HepG2 (cell line): ENCODE measurements at regions not wholly inside any gene's neighbourhood (a gene's known extent, or its start where the extent isn't known, plus 50 kb on each side); places are given as distances from the start of the nearest gene placed in this dataset.

Experiments
- ATAC-seq: fragments of 200-7000 bp; cut with Tn5 transposase; 3 replicates; pipeline ENCODE4 v1.9.1; 2020; ENCODE audit warnings: mild to moderate bottlenecking, moderate library complexity
- BruUV-seq: library from RNA; stranded (reverse); fragments of 400-500 nt; replicated peaks from 2 replicates; lab custom pipeline; 2021; lab: Mats Ljungman, UMichigan
- CTCF ChIA-PET: fragments of 300-600 bp; formaldehyde crosslinking; extraction: SDS; loops from one replicate; lab custom pipeline; 2021; ENCODE audit warnings: low total read pairs, inconsistent platforms, low intra/inter-chr PET ratio; lab: Yijun Ruan, JAX
- POLR2A ChIA-PET: fragments of 350-600 bp; sonication (Branson Sonifier 250); formaldehyde crosslinking; loops from one replicate; lab custom pipeline; 2020; ENCODE audit warnings: antibody characterized with exemption, inconsistent platforms; lab: Yijun Ruan, JAX
- DNase-seq: peaks from one replicate; pipeline ENCODE4 v3.0.0-alpha.2; 2015; ENCODE audit warnings: low spot score
- FAIRE-seq: peaks from 3 replicates; lab custom pipeline; 2011; peaks lifted over from hg19 to GRCh38; lab: Jason Lieb, UNC
- H2AFZ ChIP-seq: one replicate; pipeline ENCODE4 v1.6.1; 2011; ENCODE audit warnings: low read length, inconsistent platforms
- H3K27ac ChIP-seq: fragments of 300-600 bp; 3 replicates; pipeline ENCODE4 v1.8.0; 2011; ENCODE audit warnings: mixed run types, mild to moderate bottlenecking, mixed read lengths, low read length, inconsistent platforms; ENCODE audit not compliant: insufficient read depth; ENCODE audit errors: extremely low read length
- H3K27me3 ChIP-seq, 2 experiments: fragments of 200-600 bp in 1 of 2; 2 replicates in 1 of 2; 3 replicates in 1 of 2; pipeline versions ENCODE4 v1.6.0 to v1.8.0; 2011; ENCODE audit warnings: low read length in 2 of 2, mild to moderate bottlenecking in 2 of 2, moderate library complexity in 2 of 2, inconsistent platforms in 1 of 2; ENCODE audit not compliant: insufficient read depth in 2 of 2, control insufficient read depth in 1 of 2
- H3K36me3 ChIP-seq, 2 experiments: fragments of 200-600 bp in 1 of 2; replicated peaks in 1 of 2; 2 replicates in 1 of 2; 3 replicates in 1 of 2; pipeline versions ENCODE4 v1.5.1 to v1.8.0; 2011; ENCODE audit warnings: low read length in 2 of 2, inconsistent platforms in 1 of 2; ENCODE audit not compliant: insufficient read depth in 2 of 2, control insufficient read depth in 1 of 2
- H3K4me1 ChIP-seq: 2 replicates; pipeline ENCODE4 v1.5.1; 2012; ENCODE audit warnings: low read length, inconsistent platforms; ENCODE audit not compliant: insufficient read depth
- H3K4me2 ChIP-seq: 2 replicates; pipeline ENCODE4 v1.6.0; 2011; ENCODE audit warnings: low read depth, low read length, inconsistent platforms
- H3K4me3 ChIP-seq, 3 experiments: fragments of 200-600 bp in 1 of 3; sonication (generic), shearing (Covaris generic) in 1 of 3; replicated peaks in 1 of 3; 2 replicates each; pipeline ENCODE4 v1.5.1; 2011 to 2016; ENCODE audit warnings: low read length in 3 of 3, inconsistent platforms in 2 of 3, low read depth in 2 of 3, mild to moderate bottlenecking in 2 of 3, control low read depth in 1 of 3, mixed read lengths in 1 of 3; ENCODE audit not compliant: insufficient read depth in 1 of 3
- H3K79me2 ChIP-seq: one replicate; pipeline ENCODE4 v1.6.1; 2011; ENCODE audit warnings: low read length, inconsistent platforms; ENCODE audit not compliant: insufficient read depth
- H3K9ac ChIP-seq: 2 replicates; pipeline ENCODE4 v1.6.0; 2011; ENCODE audit warnings: mild to moderate bottlenecking, low read depth, low read length, inconsistent platforms; ENCODE audit not compliant: insufficient read depth
- H3K9me3 ChIP-seq: 2 replicates; pipeline ENCODE4 v1.5.1; 2012; ENCODE audit warnings: mild to moderate bottlenecking, low read length
- H4K20me1 ChIP-seq: 2 replicates; pipeline ENCODE4 v1.6.0; 2011; ENCODE audit warnings: inconsistent platforms, mild to moderate bottlenecking, low read length, moderate library complexity; ENCODE audit not compliant: insufficient read depth
- HDAC1 ChIP-seq: sonication (generic); formaldehyde crosslinking; IDR thresholded peaks from 2 replicates; pipeline ENCODE4 v1.5.1; 2020; ENCODE audit warnings: mild to moderate bottlenecking, missing genetic modification reagents
- HMG20B ChIP-seq: conservative IDR thresholded peaks from 2 replicates; pipeline ENCODE4 v1.6.1; 2016; ENCODE audit warnings: missing genetic modification reagents, missing compliant biosample characterization
- HNF4G ChIP-seq, 2 experiments: sonication (generic) in 1 of 2; formaldehyde crosslinking in 1 of 2; IDR thresholded peaks; 2 replicates each; pipeline versions ENCODE4 v1.4.0 to v1.6.1; 2011 to 2020; ENCODE audit warnings: borderline replicate concordance in 2 of 2, low read depth in 2 of 2, mild to moderate bottlenecking in 2 of 2, low read length in 1 of 2, missing genetic modification reagents in 1 of 2, moderate library complexity in 1 of 2
- HNRNPH1 ChIP-seq: fragments of 200-400 bp; formaldehyde crosslinking; optimal IDR thresholded peaks from 2 replicates; pipeline ENCODE3; 2017; ENCODE audit warnings: mild to moderate bottlenecking, low read depth, low read length
- NBN ChIP-seq: fragments of 450-650 bp; conservative IDR thresholded peaks from 2 replicates; pipeline ENCODE4 v1.6.1; 2017
- REPIN1 ChIP-seq: sonication (generic); formaldehyde crosslinking; IDR thresholded peaks from 2 replicates; pipeline ENCODE4 v1.8.0; 2022; ENCODE audit warnings: missing genetic modification reagents, low read depth, mild to moderate bottlenecking, borderline replicate concordance
- RXRB ChIP-seq: IDR thresholded peaks from 2 replicates; pipeline ENCODE4 v1.6.1; 2016; ENCODE audit warnings: borderline replicate concordance, missing genetic modification reagents, missing compliant biosample characterization
- ZFP82 ChIP-seq: sonication (generic); formaldehyde crosslinking; IDR thresholded peaks from 2 replicates; pipeline ENCODE4 v1.5.1; 2020; ENCODE audit warnings: mild to moderate bottlenecking, missing genetic modification reagents, borderline replicate concordance
- ZKSCAN5 ChIP-seq: sonication (generic); formaldehyde crosslinking; IDR thresholded peaks from 2 replicates; pipeline ENCODE4 v1.5.1; 2020; ENCODE audit warnings: mild to moderate bottlenecking, missing genetic modification reagents
- ZNF138 ChIP-seq: sonication (generic); formaldehyde crosslinking; IDR thresholded peaks from 2 replicates; pipeline ENCODE4 v1.5.0; 2020; ENCODE audit warnings: mild to moderate bottlenecking, low read depth, missing genetic modification reagents
- ZSCAN20 ChIP-seq: sonication (generic); formaldehyde crosslinking; IDR thresholded peaks from 2 replicates; pipeline ENCODE4 v1.4.0; 2020; ENCODE audit warnings: missing genetic modification reagents, mild to moderate bottlenecking, borderline replicate concordance
- WGBS: methylation state at CpG from one replicate; pipeline ENCODE4 v1.1.6; 2017; ENCODE audit warnings: low lambda C conversion rate; 5-methylcytosine and 5-hydroxymethylcytosine counted together
- in situ Hi-C: cut with HindIII; loops from 2 replicates; pipeline ENCODE4 v1.10.0; 2017; ENCODE audit warnings: low pct_unique_long_range_greater_than_20kb; ENCODE audit not compliant: extremely low pct_ligation_motif_present
- intact Hi-C: fragments of 100-400 bp; cut with micrococcal nuclease; formaldehyde crosslinking; loops from one replicate; pipeline ENCODE4 v1.10.0; 2022; ENCODE audit not compliant: unreplicated experiment
- TF ChIP-seq, protein P1 (sequence below): sonication (generic); formaldehyde crosslinking; IDR thresholded peaks from 2 replicates; pipeline ENCODE4 v1.4.0; 2020; ENCODE audit warnings: mild to moderate bottlenecking, missing genetic modification reagents
- TF ChIP-seq, protein P2 (sequence below): IDR thresholded peaks from 2 replicates; pipeline ENCODE4 v1.6.1; 2018; ENCODE audit warnings: missing genetic modification reagents, mild to moderate bottlenecking, missing compliant biosample characterization
- TF ChIP-seq, protein P3 (sequence below): sonication (generic); formaldehyde crosslinking; IDR thresholded peaks from 2 replicates; pipeline ENCODE4 v1.4.0; 2020; ENCODE audit warnings: low read depth, missing genetic modification reagents

DNA sequence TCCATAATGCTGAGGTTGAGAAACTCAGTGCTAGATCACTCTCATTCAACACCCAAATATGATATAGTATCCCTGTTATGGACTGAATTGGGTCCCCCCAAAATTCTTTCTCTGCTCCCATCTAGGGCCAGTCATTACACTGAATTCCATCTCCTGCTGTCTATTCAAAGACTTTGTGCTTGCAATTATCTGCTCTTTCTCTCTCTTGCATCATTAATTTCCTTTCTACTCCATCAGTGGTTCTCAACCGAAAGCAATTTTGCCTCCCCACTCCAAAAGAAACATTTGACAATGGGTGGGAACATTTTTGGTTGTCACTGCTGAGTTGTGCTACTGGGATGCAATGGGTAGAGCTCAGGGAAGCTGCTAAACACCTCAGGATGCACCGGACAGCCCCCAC is 271.5 kb upstream of the CDYL start (continued):
- no peak for TF ChIP-seq RXRB (CRISPR knock-in tag)
- TF ChIP-seq, protein P1, sequence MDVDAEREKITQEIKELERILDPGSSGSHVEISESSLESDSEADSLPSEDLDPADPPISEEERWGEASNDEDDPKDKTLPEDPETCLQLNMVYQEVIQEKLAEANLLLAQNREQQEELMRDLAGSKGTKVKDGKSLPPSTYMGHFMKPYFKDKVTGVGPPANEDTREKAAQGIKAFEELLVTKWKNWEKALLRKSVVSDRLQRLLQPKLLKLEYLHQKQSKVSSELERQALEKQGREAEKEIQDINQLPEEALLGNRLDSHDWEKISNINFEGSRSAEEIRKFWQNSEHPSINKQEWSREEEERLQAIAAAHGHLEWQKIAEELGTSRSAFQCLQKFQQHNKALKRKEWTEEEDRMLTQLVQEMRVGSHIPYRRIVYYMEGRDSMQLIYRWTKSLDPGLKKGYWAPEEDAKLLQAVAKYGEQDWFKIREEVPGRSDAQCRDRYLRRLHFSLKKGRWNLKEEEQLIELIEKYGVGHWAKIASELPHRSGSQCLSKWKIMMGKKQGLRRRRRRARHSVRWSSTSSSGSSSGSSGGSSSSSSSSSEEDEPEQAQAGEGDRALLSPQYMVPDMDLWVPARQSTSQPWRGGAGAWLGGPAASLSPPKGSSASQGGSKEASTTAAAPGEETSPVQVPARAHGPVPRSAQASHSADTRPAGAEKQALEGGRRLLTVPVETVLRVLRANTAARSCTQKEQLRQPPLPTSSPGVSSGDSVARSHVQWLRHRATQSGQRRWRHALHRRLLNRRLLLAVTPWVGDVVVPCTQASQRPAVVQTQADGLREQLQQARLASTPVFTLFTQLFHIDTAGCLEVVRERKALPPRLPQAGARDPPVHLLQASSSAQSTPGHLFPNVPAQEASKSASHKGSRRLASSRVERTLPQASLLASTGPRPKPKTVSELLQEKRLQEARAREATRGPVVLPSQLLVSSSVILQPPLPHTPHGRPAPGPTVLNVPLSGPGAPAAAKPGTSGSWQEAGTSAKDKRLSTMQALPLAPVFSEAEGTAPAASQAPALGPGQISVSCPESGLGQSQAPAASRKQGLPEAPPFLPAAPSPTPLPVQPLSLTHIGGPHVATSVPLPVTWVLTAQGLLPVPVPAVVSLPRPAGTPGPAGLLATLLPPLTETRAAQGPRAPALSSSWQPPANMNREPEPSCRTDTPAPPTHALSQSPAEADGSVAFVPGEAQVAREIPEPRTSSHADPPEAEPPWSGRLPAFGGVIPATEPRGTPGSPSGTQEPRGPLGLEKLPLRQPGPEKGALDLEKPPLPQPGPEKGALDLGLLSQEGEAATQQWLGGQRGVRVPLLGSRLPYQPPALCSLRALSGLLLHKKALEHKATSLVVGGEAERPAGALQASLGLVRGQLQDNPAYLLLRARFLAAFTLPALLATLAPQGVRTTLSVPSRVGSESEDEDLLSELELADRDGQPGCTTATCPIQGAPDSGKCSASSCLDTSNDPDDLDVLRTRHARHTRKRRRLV (CRISPR knock-in tag), result no peak

DNA sequence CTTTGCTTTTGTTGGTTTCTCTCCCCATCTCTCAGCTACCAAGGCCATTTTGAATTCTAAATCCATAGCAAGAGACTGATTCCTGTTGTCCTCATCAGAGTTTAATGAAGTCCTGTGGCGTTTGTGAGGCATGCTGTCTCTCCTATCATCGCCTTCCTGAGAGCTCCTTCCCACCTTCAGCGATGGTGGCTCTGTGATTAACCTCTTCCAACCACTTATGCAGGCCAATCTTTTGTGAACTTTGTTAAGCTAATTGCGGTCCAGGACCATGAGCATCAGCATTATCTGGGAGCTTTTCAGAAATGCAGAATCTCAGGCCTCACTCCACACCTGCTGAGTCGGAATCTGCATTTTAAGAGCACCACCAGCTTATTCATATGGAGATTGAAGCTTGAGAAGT is 272.5 kb upstream of the CDYL start:
- H3K27me3 ChIP-seq, result no peaks in the 10 kb centered on the region
- H3K4me2 ChIP-seq, result no peak overlapping the region
- H3K27ac ChIP-seq, result no peak overlapping the region
- no peaks in the 10 kb centered on the region for H3K9me3 ChIP-seq
- intact Hi-C loops (no loop called here), in situ Hi-C loops (no loop called here)
- H2AFZ ChIP-seq, result no peak overlapping the region
- H3K9ac ChIP-seq, result no peak overlapping the region
- H3K4me3 ChIP-seq, result no peak overlapping the region
- no TSS peak for BruUV-seq
- H4K20me1 ChIP-seq, result no peaks in the 10 kb centered on the region
- WGBS, result 10% methylated on average over 5 of the region's 5 CpGs
- no peaks in the 10 kb centered on the region for H3K4me1 ChIP-seq
- CTCF ChIA-PET, result no interaction called here
- POLR2A ChIA-PET, result no interaction called here
- FAIRE-seq, result no peak
- no peaks in the 10 kb centered on the region for H3K79me2 ChIP-seq
- ATAC-seq, result no peak
- H3K36me3 ChIP-seq, result no peaks in the 10 kb centered on the region
- no peak for DNase-seq
- TF ChIP-seq HMG20B (CRISPR knock-in tag) (no peak), HNRNPH1 (no peak), ZFP82 (CRISPR knock-in tag) (no peak), HDAC1 (CRISPR knock-in tag) (no peak), ZKSCAN5 (CRISPR knock-in tag) (no peak), NBN (no peak), HNF4G (IDR thresholded peaks at IDR 0.05; ENCODE audit: borderline replicate concordance, low read depth, low read length) (no peak), HNF4G (CRISPR knock-in tag; IDR thresholded peaks at IDR 0.05; ENCODE audit: borderline replicate concordance, low read depth) (no peak), REPIN1 (CRISPR knock-in tag) (no peak), ZSCAN20 (no peak), ZNF138 (CRISPR knock-in tag) (no peak)
- TF ChIP-seq, protein P2, sequence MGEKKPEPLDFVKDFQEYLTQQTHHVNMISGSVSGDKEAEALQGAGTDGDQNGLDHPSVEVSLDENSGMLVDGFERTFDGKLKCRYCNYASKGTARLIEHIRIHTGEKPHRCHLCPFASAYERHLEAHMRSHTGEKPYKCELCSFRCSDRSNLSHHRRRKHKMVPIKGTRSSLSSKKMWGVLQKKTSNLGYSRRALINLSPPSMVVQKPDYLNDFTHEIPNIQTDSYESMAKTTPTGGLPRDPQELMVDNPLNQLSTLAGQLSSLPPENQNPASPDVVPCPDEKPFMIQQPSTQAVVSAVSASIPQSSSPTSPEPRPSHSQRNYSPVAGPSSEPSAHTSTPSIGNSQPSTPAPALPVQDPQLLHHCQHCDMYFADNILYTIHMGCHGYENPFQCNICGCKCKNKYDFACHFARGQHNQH (CRISPR knock-in tag), result no peak
- TF ChIP-seq, protein P3, sequence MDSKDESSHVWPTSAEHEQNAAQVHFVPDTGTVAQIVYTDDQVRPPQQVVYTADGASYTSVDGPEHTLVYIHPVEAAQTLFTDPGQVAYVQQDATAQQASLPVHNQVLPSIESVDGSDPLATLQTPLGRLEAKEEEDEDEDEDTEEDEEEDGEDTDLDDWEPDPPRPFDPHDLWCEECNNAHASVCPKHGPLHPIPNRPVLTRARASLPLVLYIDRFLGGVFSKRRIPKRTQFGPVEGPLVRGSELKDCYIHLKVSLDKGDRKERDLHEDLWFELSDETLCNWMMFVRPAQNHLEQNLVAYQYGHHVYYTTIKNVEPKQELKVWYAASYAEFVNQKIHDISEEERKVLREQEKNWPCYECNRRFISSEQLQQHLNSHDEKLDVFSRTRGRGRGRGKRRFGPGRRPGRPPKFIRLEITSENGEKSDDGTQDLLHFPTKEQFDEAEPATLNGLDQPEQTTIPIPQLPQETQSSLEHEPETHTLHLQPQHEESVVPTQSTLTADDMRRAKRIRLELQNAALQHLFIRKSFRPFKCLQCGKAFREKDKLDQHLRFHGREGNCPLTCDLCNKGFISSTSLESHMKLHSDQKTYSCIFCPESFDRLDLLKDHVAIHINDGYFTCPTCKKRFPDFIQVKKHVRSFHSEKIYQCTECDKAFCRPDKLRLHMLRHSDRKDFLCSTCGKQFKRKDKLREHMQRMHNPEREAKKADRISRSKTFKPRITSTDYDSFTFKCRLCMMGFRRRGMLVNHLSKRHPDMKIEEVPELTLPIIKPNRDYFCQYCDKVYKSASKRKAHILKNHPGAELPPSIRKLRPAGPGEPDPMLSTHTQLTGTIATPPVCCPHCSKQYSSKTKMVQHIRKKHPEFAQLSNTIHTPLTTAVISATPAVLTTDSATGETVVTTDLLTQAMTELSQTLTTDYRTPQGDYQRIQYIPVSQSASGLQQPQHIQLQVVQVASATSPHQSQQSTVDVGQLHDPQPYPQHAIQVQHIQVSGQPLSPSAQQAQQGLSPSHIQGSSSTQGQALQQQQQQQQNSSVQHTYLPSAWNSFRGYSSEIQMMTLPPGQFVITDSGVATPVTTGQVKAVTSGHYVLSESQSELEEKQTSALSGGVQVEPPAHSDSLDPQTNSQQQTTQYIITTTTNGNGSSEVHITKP (CRISPR knock-in tag), result no peak
